Activated CD8-positive, alpha-beta memory T cell treated with anti-CD3 and anti-CD28 coated beads, Interleukin-2, amount 10 ng/mL, durations not matched to agents 7 days and 5 days (primary cell): ENCODE measurements at regions not wholly inside any gene's neighbourhood (a gene's known extent, or its start where the extent isn't known, plus 50 kb on each side); places are given as distances from the start of the nearest gene placed in this dataset.
A peak's percentile ranks its signal among the peaks of the same experiment; 100 is the strongest.

Experiments used
- ATAC-seq: fragments of 150-1000 bp; cut with Tn5 transposase; one replicate; pipeline ENCODE4 v1.10.0; 2021; ENCODE audit warnings: moderate library complexity
- CTCF ChIA-PET: fragments of 350-600 bp; sonication (Branson Sonifier 250); formaldehyde crosslinking; loops from one replicate; lab custom pipeline; 2021; ENCODE audit warnings: antibody characterized with exemption; lab: Charles Lee
- DNase-seq: peaks from one replicate; pipeline ENCODE4 v3.0.0-alpha.2; 2020
- H3K27ac Mint-ChIP-seq: one replicate; pipeline ENCODE4 v1.8.0; 2021; ENCODE audit warnings: mild to moderate bottlenecking, mixed read lengths
- H3K27me3 Mint-ChIP-seq: one replicate; pipeline ENCODE4 v1.8.0; 2021; ENCODE audit warnings: mixed read lengths
- H3K36me3 Mint-ChIP-seq: one replicate; pipeline ENCODE4 v1.8.0; 2021; ENCODE audit warnings: mild to moderate bottlenecking, mixed read lengths
- H3K4me1 Mint-ChIP-seq: one replicate; pipeline ENCODE4 v1.8.0; 2021; ENCODE audit warnings: mixed read lengths
- H3K4me3 Mint-ChIP-seq: one replicate; pipeline ENCODE4 v1.8.0; 2021; ENCODE audit warnings: mild to moderate bottlenecking, moderate library complexity, mixed read lengths
- H3K9me3 Mint-ChIP-seq: one replicate; pipeline ENCODE4 v1.8.0; 2022; ENCODE audit warnings: low read depth, mixed read lengths

GRCh38 chr3:72487946-72488737, 360.1 kb downstream of the SHQ1 start:
- H3K27ac Mint-ChIP-seq = no peak overlapping the region
- DNase-seq (no peak), ATAC-seq (no peak)
- H3K36me3 Mint-ChIP-seq = peaks cover 8% of the 10 kb centered on the region
- H3K4me3 Mint-ChIP-seq = no peak overlapping the region
- no peaks in the 10 kb centered on the region for H3K9me3 Mint-ChIP-seq
- CTCF ChIA-PET = no interaction called here
- peaks cover 38% of the 10 kb centered on the region for H3K4me1 Mint-ChIP-seq
- no peaks in the 10 kb centered on the region for H3K27me3 Mint-ChIP-seq

DNA sequence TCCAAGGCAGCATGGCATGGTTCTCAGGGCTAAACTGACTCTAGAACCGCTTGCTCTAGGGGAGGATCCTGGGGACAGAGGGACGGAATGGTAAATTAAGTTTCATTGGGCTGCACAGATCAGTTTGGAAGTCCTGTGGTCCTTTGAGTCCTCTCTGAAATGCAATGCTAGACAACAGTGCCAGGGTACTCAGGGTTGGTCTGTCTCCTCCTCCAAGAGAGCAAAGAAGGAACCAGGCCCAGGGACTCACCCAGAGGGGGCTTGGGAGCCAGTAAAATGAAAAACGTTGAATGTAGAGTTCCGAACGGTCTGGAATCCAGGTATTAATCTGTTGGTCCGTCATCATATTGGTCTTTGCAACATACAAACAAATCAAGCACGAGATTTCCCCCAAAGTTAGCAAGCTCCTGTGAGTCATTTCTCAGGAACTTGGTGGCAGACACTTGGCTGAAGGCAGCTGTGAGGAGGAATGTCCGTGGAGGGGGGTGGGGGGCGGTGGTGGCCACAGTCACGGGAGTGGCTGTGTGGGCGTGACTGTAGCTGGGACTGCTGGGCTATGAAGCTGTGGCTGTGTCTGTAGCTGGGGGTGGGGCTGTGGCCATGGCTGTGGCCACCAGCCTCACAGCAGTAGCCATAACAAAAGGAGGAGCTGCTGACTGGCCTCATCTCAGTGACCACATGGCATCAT, 361.0 kb downstream of the SHQ1 start:
- no peaks in the 10 kb centered on the region for H3K9me3 Mint-ChIP-seq
- no peaks in the 10 kb centered on the region for H3K27me3 Mint-ChIP-seq
- ATAC-seq = no peak
- peak overlapping the region; percentile 48 for H3K27ac Mint-ChIP-seq
- H3K36me3 Mint-ChIP-seq = peaks cover 8% of the 10 kb centered on the region
- no peak overlapping the region for H3K4me3 Mint-ChIP-seq
- peaks cover 47% of the 10 kb centered on the region for H3K4me1 Mint-ChIP-seq
- DNase-seq = peak; percentile 61
- CTCF ChIA-PET = no interaction called here

- Mint-ChIP-seq H3K27ac (no peak overlapping the region), H3K4me1 (peaks cover 59% of the 10 kb centered on the region), H3K9me3 (no peaks in the 10 kb centered on the region), H3K4me3 (no peak overlapping the region), H3K36me3 (peaks cover 8% of the 10 kb centered on the region), H3K27me3 (no peaks in the 10 kb centered on the region)
- no peak for ATAC-seq
- CTCF ChIA-PET = no interaction called here
- DNase-seq = no peak
Measured at GRCh38 chr3:72485641-72486040, 362.6 kb downstream of the SHQ1 start.

- Mint-ChIP-seq H3K27me3 (no peaks in the 10 kb centered on the region), H3K9me3 (no peaks in the 10 kb centered on the region), H3K4me1 (peaks cover 69% of the 10 kb centered on the region), H3K36me3 (peaks cover 11% of the 10 kb centered on the region), H3K27ac (no peak overlapping the region), H3K4me3 (no peak overlapping the region)
- DNase-seq = no peak
- CTCF ChIA-PET = interaction anchor here (0.7 to 1.1 kb wide), 3 partner anchors 13 to 611 kb away, joined by 3 read pairs; no protein-coding TSS in a partner anchor
- ATAC-seq = no peak
Measured at GRCh38 chr3:72483554-72484104, 364.6 kb downstream of the SHQ1 start.

DNA sequence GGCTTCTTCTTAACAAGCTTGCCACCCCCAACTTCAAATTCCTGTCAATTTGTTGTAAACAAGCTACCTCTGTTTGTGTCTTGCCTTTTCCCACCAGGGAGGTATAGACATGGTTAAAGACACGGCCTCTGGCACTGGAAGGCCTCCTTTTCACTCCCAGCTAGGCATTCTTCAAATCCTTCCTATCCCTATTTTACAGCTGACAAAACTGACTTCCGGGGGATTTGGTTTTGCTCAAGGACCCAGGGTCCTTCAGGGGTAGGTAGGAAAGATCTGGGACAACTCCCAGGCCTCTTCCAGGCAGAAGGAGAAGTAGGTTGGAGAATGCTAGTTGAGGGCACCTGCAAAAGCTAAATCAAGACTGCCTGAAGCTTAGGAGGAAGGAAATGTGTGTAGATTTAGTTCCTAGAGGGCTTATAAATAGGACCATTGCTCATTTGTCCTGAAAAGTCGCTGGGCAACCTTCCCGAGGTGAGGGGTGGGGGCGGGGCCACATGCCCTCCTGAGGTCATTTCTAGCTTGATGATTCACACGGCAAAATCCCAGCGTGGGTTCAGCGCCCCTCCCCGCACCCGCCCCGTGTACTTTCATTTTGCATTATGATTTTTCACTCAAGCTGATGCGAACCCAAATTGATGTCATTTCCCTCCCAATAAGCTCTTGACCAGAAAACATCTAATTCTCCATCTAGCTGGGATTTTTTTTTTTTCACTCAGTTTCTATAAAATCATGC, 365.5 kb downstream of the SHQ1 start:
- H3K27me3 Mint-ChIP-seq = no peaks in the 10 kb centered on the region
- CTCF ChIA-PET = interaction anchor here (0.8 to 1.2 kb wide), 4 partner anchors 13 to 339 kb away, joined by 3 read pairs; no protein-coding TSS in a partner anchor
- DNase-seq (peak; percentile 89), ATAC-seq (peak; percentile 84)
- H3K9me3 Mint-ChIP-seq = no peaks in the 10 kb centered on the region
- peaks cover 64% of the 10 kb centered on the region for H3K4me1 Mint-ChIP-seq
- peaks cover 11% of the 10 kb centered on the region for H3K36me3 Mint-ChIP-seq
- H3K4me3 Mint-ChIP-seq = peak overlapping the region; percentile 59
- H3K27ac Mint-ChIP-seq = peak overlapping the region; percentile 88

- H3K27ac Mint-ChIP-seq = peak overlapping the region; percentile 26
- peaks cover 11% of the 10 kb centered on the region for H3K36me3 Mint-ChIP-seq
- DNase-seq = no peak
- ATAC-seq = no peak
- CTCF ChIA-PET = interaction anchor here (0.8 kb wide), 1 partner anchor 341 kb away, joined by 3 read pairs; no protein-coding TSS in a partner anchor
- H3K4me1 Mint-ChIP-seq = peaks cover 52% of the 10 kb centered on the region
- H3K4me3 Mint-ChIP-seq = no peak overlapping the region
- H3K27me3 Mint-ChIP-seq = no peaks in the 10 kb centered on the region
- H3K9me3 Mint-ChIP-seq = no peaks in the 10 kb centered on the region
Measured at GRCh38 chr3:72481542-72481941, 366.7 kb downstream of the SHQ1 start.

GRCh38 chr3:72480366-72480765, 367.9 kb downstream of the SHQ1 start:
- no peaks in the 10 kb centered on the region for H3K9me3 Mint-ChIP-seq
- H3K4me3 Mint-ChIP-seq = no peak overlapping the region
- H3K36me3 Mint-ChIP-seq = peaks cover 8% of the 10 kb centered on the region
- peak overlapping the region; percentile 7 for H3K27ac Mint-ChIP-seq
- no peak for DNase-seq
- no peak for ATAC-seq
- no peaks in the 10 kb centered on the region for H3K27me3 Mint-ChIP-seq
- peaks cover 45% of the 10 kb centered on the region for H3K4me1 Mint-ChIP-seq
- CTCF ChIA-PET = no interaction called here

DNA sequence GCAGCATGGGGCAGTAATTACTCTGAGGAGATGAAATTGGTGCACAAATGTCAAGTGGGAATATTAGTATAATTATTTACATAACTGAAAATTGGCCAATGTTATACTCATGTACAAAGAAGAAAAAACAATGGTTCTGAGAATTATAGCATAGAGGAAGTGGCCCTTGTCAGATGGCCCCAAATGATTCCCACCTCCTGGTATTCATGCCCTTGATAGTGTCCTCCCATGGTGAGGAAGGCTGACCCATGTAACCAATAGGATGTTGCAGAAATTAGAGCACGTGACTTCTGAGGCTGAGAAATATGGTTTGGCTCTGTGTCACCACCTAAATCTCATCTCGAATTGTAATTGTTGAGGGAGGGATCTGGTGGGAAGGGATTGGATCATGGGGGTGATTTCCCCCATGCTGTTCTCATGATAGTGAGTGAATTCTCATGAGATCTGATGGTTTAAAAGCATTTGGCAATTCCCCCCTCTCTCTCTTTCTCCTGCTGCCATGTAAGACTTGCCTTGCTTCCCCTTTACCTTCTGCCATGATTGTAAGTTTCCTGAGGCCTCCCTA, 368.5 kb downstream of the SHQ1 start:
- H3K4me3 Mint-ChIP-seq = no peak overlapping the region
- H3K36me3 Mint-ChIP-seq = peaks cover 6% of the 10 kb centered on the region
- DNase-seq (no peak), ATAC-seq (no peak)
- H3K9me3 Mint-ChIP-seq = no peaks in the 10 kb centered on the region
- no peaks in the 10 kb centered on the region for H3K27me3 Mint-ChIP-seq
- peaks cover 47% of the 10 kb centered on the region for H3K4me1 Mint-ChIP-seq
- H3K27ac Mint-ChIP-seq = no peak overlapping the region
- CTCF ChIA-PET = no interaction called here

GRCh38 chr3:72476139-72476483, 372.1 kb downstream of the SHQ1 start:
- no peak for DNase-seq
- peaks cover 2% of the 10 kb centered on the region for H3K9me3 Mint-ChIP-seq
- H3K27me3 Mint-ChIP-seq = no peaks in the 10 kb centered on the region
- CTCF ChIA-PET = no interaction called here
- H3K4me1 Mint-ChIP-seq = peaks cover 39% of the 10 kb centered on the region
- H3K4me3 Mint-ChIP-seq = no peak overlapping the region
- peaks cover 12% of the 10 kb centered on the region for H3K36me3 Mint-ChIP-seq
- no peak for ATAC-seq
- H3K27ac Mint-ChIP-seq = no peak overlapping the region

DNA sequence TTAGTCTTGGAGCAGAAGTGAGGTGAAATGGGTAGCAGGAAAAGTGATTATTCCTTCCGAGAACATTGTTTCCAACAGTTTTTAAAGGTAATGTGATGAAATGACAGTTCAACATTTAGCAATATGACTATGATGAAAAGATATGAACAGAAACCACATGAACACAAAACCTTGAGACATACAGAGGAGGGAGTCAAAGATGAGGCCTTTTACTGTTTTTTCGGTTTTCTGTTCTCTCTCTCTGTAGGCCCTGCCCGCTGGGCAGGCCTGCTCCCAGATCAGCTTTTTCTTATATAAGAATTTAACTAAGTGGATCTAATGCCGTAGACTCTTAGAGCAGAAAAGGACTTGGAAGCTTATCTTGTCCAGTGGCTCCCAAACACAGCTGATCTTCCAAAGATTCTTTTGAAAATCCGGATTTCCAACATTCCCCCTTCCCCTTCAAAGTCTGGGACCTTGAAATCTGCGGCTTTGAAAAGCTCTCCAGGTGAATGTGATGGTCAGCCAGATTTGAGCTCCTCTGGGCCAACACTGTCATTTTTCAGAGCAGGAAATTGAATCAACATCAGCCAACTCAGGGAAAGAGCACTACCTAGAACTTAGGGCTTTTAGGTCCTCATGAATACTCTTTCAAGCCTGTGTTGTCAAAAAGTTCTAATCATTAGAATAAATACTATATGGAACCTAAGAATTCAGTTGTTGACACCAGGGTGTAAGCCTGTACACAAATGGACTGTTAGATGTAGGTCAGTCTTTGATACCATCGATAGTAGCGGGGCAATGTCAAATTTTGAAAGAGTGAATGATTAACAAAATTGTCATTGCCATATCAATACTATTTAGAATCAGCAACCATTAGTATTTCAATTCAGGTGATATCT, 372.7 kb downstream of the SHQ1 start:
- Mint-ChIP-seq H3K4me1 (peaks cover 33% of the 10 kb centered on the region), H3K9me3 (peaks cover 2% of the 10 kb centered on the region), H3K36me3 (peaks cover 12% of the 10 kb centered on the region), H3K27ac (peak overlapping the region; percentile 53), H3K27me3 (no peaks in the 10 kb centered on the region), H3K4me3 (no peak overlapping the region)
- ATAC-seq (no peak), DNase-seq (no peak)
- CTCF ChIA-PET = no interaction called here

- ATAC-seq (no peak), DNase-seq (no peak)
- Mint-ChIP-seq H3K27me3 (no peaks in the 10 kb centered on the region), H3K4me3 (no peak overlapping the region), H3K36me3 (peaks cover 9% of the 10 kb centered on the region), H3K9me3 (peaks cover 2% of the 10 kb centered on the region), H3K4me1 (peaks cover 26% of the 10 kb centered on the region), H3K27ac (peak overlapping the region; percentile 53)
- CTCF ChIA-PET = no interaction called here
Measured at GRCh38 chr3:72474775-72475174, 373.5 kb downstream of the SHQ1 start.

DNA sequence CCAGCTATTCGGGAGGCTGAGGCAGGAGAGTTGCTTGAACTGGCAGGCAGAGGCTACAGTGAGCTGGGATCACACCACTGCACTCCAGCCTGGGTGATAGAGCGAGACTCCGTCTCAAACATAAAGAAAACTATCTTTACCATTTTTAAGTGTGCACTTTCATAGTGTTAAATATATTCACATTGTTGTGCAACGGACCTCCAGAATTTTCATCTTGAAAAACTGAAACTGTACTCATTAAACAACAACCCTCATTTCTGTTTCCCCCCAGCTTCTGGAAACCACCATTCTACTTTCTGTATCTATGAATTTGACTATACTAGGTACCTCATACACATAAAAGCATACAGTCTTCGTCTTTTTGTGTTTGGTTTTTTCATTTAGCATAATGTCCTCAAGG, 375.1 kb downstream of the SHQ1 start:
- Mint-ChIP-seq H3K4me3 (no peak overlapping the region), H3K4me1 (peaks cover 26% of the 10 kb centered on the region), H3K9me3 (peaks cover 2% of the 10 kb centered on the region), H3K36me3 (peaks cover 11% of the 10 kb centered on the region), H3K27ac (peak overlapping the region; percentile 11), H3K27me3 (no peaks in the 10 kb centered on the region)
- CTCF ChIA-PET = no interaction called here
- ATAC-seq (peak; percentile 38), DNase-seq (no peak)
